Activated CD4-positive, alpha-beta T cell treated with anti-CD3 and anti-CD28 coated beads, Interleukin-2, Interleukin-4, amounts not matched to agents 100 ng/mL and 50 ng/mL, durations not matched to agents 16 hours and 8 hours (primary cell): ENCODE measurements at regions not wholly inside any gene's neighbourhood (a gene's known extent, or its start where the extent isn't known, plus 50 kb on each side); places are given as distances from the start of the nearest gene placed in this dataset.
"Not testable (repeated sequence)": the region's sequence is repeated elsewhere in the genome, so short reads cannot be mapped to it uniquely, and the experiment has no call there.

Experiments
- DNase-seq: peaks from one replicate; pipeline ENCODE4 v3.0.0-alpha.2; 2020; ENCODE audit warnings: low spot score

- DNase-seq = no peak
Observed at GRCh38 chr4:124053872-124054538, 657.4 kb downstream of the SPRY1 start.

GRCh38 chr4:124055336-124055735 lies 657.2 kb downstream of the ANKRD50 start:
- DNase-seq = no peak

GRCh38 chr4:124055896-124056295 lies 656.6 kb downstream of the ANKRD50 start:
- DNase-seq = no peak

DNA sequence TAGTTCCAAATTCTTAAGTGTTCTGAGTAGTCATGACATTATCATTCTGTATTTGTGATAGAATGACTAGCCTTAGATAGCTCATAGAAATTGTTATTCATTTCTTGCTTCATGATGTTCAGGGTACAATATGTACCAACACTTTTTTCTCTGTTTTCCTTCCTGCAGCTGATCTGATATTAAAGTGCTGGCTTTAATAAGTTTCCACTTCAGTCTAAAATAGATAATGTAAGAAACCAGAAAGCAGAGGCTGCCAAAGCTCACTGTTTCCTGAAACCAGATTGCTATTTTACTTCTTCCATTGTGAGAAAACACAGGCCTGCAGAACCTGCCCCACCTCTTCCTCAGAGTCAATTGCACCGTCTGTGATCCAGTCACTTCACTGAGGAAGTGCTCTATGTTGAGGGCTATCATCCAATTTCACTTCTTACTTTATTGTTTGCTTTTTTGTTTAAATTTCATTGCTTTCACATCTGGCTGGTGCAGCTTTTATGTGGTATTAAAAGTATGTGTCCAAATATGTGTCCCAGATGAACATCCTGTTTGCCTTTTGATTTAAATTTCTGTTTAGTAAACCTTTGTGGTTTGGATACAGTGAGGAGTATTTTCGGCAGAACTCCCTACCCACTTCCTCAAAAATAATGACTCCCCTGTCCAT lies 652.1 kb downstream of the ANKRD50 start:
- no peak for DNase-seq

DNA sequence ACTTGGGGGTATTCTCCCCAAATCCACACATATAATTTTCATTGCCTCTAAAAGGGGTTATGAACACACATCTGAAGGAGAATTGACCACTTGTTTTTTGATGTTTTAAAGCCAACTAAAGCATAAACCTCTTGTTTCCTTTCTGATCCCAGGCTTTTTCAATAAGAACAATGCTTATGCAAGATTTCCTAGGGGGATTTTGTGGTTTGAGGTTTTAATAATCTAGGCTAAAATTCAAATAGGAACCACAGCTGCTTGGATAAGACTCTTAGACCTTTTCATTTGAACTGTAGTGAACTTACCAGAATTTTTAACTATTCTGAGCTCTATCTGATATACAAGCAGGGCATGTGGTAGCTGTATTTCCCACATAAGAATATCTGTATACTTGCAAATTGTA lies 651.1 kb downstream of the ANKRD50 start:
- DNase-seq = no peak

DNA sequence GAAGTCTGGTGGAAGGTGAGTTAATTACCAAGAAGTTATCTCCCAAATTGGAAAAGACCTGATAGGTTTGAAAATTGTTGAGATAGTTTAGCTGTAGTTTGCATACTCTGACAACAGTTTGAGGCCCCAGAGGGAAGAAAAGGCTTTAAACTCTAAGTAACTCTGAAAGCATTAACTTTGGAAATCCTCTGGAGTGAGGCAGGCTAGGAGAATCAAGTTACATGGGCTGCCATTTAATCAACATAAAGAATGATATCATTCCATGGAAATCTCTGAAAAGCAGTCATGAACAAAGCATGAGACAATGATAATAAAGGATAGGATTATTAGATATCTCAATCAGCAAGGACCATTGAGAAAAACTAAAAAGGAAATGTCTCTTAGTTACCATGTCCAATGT lies 647.1 kb downstream of the ANKRD50 start:
- no peak for DNase-seq

DNA sequence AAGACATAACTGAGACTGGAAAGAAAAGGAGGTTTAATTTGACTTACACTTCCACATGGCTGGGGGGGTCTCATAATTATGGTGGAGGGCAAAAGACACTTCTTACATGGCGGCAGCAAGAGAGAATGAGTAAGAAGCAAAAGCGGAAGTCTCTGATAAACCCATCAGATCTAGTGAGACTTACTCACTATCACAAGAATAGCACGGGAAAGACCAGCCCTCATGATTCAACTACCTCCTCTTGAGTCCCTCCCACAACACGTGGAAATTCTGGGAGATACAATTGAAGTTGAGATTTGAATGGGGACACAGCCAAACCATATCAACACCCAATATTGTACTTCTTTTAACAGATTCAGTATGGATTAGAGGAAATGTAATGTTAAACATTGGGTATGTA lies 646.6 kb downstream of the ANKRD50 start:
- no peak for DNase-seq

- DNase-seq = no peak
Observed at GRCh38 chr4:124066595-124066994, 645.9 kb downstream of the ANKRD50 start.

DNA sequence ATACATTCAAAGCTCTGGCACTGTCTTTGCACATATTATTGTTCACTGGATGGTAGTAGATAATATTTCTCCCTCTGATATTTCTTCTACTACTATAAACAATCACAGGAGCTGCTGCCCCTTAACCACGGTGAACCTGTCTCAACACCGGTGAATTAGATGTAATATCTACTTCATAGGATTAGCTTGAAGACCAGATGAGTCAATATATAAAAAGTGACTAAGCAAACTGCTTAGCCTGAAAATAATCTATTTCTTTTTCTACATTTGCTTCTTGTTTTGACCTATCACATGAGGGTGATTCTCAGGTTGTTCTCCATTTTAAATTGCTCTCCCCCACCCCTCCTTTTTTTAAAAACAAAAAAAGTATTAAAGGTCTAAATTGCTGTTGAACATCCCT lies 645.5 kb downstream of the ANKRD50 start:
- DNase-seq = no peak

- DNase-seq = no peak
Observed at GRCh38 chr4:124070688-124071484, 641.6 kb downstream of the ANKRD50 start.

DNA sequence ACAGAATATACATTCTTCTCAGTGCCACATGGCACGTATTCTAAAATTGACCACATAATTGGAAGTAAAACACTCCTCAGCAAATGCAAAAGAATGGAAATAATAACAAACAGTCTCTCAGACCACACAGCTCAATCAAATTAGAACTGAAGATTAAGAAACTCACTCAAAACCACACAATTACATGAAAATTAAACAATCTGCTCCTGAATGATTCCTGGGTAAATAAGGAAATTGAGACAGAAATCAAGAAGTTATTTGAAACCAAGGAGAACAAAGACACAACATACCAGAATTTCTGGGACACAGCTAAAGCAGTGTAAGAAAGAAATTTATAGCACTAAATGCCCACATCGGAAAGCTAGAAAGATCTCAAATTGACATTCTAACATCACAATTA lies 637.3 kb downstream of the ANKRD50 start:
- DNase-seq = not testable (repeated sequence)

DNA sequence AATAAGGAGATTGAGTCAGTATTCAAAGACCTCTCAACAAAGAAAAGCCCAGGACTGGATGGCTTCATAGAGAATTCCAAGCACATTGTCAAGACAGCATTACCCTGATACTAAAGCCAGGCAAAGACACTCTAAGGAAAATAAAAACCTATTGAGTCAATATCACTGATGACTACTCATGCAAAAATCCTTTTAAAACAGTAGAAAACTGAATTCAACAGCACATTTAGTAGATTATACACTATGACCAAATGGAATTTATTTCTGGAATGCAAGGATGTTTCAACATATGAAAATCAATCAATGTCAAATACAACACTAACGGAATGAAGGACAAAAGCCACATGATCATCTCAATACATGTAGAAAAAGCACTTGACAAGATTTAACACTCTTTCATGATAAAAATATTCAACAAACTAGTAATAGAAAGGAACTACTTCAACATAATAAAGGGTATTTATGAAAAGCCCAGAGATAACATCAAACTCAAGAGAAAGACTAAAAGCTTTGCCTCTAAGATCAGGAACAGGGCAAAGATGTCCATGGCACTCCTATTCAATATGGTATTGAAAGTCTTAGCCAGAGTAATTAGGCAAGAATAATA lies 633.3 kb downstream of the ANKRD50 start:
- DNase-seq = no peak

- DNase-seq = no peak
Observed at GRCh38 chr4:124083711-124084110, 628.8 kb downstream of the ANKRD50 start.

DNA sequence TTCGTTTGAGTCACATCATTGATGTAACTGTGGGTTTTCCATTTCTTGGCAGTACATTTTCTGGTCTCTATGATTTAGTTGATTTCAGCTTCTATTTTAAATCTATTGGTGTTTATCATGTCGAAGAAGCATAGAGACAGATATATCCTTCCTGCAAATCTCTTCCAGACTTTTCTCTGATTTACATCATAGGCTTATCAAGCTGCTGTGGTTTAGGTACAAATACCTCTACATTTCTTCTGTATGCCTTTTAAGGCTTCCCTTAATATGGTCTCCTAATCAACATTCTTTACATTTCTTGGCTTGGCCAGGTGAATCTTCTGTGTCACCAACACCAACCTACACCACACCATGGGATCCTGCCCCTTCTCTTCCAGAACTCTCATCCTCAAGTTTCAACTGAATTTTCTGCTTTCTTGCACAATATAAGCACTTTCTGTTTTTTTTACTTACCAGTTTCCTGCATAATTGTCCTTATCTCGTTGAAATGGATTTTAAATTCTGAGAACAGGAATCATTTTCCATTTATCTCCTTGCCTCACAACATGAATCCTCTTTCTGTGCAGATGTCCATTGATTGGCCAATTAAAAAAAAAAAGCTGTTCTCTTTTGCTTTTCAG lies 626.9 kb downstream of the ANKRD50 start:
- no peak for DNase-seq

GRCh38 chr4:124090021-124090420 lies 622.5 kb downstream of the ANKRD50 start:
- DNase-seq = no peak

DNA sequence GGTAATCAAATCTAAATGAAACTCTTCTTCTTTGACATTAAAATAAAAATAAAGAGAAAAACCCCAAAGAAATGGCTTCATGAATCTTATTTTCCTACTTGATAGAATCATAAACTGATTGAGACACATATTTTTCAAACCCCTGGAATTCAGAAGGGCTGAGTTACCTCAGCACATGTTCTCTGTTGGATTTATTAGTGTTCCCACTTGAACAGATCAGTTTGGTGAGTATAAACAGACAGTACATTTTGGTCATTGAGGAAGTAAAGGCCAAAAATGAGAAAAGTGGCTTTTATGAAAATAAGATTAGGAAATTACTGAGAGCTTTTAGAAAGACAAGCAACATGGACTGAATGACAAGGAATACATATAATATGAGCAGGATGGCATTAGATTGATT lies 620.4 kb downstream of the ANKRD50 start:
- DNase-seq = no peak

DNA sequence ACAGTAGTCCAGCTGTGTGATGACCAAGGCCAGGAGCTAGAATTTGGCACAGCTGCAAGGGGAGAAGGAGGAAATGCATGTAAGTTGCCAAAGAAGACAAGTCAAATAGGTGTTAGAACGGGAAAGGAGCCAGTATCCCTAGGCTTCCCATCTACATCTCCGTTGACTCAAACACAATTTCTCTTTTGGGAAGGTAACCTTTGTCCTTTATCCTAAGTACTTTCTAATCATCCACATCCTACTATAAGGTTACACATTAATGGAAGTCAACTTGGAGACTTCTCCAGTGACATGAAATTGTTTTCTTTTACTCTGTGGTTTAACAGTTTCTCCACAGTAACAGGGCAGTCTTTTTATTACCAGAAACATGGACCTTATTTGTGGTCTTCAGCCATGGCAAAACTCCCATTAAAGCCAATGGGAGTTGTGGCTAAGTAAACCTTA lies 620.0 kb downstream of the ANKRD50 start:
- DNase-seq = no peak

GRCh38 chr4:124095621-124096020 lies 616.9 kb downstream of the ANKRD50 start:
- no peak for DNase-seq

DNA sequence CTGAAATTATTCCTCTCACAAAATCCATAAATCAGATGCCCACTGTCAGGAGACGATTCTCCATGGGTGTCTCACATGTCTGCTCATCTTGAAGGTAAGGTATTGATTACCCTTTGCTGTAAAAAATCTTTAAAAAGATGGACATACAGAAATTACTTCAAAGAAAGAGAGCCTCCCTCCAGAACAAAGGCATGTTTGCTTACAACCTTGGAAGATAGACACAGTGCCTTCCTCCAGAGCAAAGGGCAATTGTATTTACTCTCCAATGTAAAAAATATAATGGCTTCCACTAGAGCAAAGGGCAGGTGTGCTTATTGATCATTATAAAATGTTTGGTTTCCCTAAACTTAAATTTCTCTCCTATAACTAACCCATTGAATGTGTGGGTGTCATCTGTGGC lies 616.2 kb downstream of the ANKRD50 start:
- no peak for DNase-seq

DNA sequence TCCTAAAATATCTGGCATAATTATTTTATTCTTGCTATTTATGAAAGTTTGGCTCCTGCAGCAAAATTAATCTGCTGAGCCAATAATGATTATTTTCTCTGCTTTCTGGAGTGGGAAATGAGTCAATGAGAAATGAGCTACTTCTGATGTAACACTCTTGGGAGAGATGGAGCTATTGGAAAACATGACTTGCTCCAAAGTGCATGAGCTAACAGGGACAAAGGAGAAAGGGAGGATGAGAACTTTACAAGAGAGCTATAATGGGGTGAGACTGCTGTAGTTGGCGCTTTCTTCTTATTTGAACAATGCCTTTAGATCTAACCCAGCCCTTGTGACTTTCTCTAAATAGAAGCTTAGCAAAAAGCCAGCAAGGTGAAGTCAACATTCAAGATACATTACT lies 615.1 kb downstream of the ANKRD50 start:
- no peak for DNase-seq

- DNase-seq = no peak
Observed at GRCh38 chr4:124104101-124104500, 608.4 kb downstream of the ANKRD50 start.

DNA sequence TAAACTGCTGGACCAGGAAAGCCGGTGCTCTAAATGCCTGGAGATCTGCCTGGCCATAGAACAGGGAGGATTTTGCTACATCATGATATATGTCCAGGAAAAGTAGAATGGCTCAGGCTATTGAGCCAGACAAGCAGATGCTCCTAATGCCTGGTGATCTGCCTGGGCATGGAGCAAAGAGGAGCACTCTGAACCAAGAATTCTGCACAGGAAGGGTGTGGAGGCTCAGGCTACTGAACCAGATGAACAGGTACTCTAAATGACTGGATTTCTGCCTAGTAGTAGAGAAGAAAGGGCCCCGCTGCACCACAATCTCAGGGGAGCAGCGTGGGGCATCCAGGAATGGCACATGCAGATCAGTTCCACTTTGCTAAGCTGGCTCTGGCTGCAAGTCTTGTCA lies 607.9 kb downstream of the ANKRD50 start:
- DNase-seq = no peak
